ENCODE measurements at regions not wholly inside any gene's neighbourhood (a gene's known extent, or its start where the extent isn't known, plus 50 kb on each side); places are given as distances from the start of the nearest gene placed in this dataset.

GRCh38 chr17:79162012-79162963, 87.7 kb downstream of the ENGASE start:
- H3K9me3 ChIP-seq, result no peaks in the 10 kb centered on the region
- H3K27ac ChIP-seq, result no peak overlapping the region
- no peak for DNase-seq
- no peak for ATAC-seq
- H3K27me3 ChIP-seq (ENCODE audit: low read depth), result peaks cover 57% of the 10 kb centered on the region
- no peak overlapping the region for H3K4me3 ChIP-seq
- no peaks in the 10 kb centered on the region for H3K36me3 ChIP-seq
- no peak for TF ChIP-seq CTCF (IDR thresholded peaks at IDR 0.05)
- H3K4me1 ChIP-seq, result no peaks in the 10 kb centered on the region
- intact Hi-C loops (cut with DNase I), result no loop called here

- Histone ChIP-seq H3K27me3 (ENCODE audit: low read depth) (peaks cover 51% of the 10 kb centered on the region), H3K4me1 (no peaks in the 10 kb centered on the region), H3K36me3 (no peaks in the 10 kb centered on the region), H3K4me3 (no peak overlapping the region), H3K27ac (no peak overlapping the region), H3K9me3 (no peaks in the 10 kb centered on the region)
- no peak for DNase-seq
- no peak for ATAC-seq
- intact Hi-C loops (cut with DNase I), result no loop called here
- no peak for TF ChIP-seq CTCF (IDR thresholded peaks at IDR 0.05)
These were observed 86.5 kb downstream of the ENGASE start for GRCh38 chr17:79160980-79161636.

DNA sequence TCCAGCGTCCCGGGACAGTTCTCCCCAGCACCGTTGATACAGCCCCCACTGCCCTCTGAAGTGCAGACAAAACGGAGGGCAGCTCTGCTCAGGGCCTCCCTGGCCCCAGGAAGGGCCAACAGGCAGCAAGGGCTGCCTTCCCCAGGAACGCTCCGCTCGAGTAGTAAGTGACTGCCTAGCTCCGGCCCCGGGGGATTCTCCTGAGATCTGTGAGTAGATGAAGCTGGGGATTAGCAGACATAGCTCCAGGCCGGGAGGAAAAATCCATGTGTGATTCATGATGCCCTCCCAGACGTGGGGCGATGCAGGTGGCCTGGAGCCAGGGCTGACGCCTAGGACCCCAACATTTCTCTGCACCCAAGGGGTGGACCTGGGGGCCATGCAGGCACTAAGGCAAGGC, 85.3 kb downstream of the ENGASE start:
- Histone ChIP-seq H3K27me3 (ENCODE audit: low read depth) (peaks cover 48% of the 10 kb centered on the region), H3K4me1 (no peaks in the 10 kb centered on the region), H3K27ac (no peak overlapping the region), H3K4me3 (no peak overlapping the region), H3K36me3 (no peaks in the 10 kb centered on the region), H3K9me3 (no peaks in the 10 kb centered on the region)
- no peak for TF ChIP-seq CTCF (IDR thresholded peaks at IDR 0.05)
- no peak for DNase-seq
- no peak for ATAC-seq
- intact Hi-C loops (cut with DNase I), result no loop called here

GRCh38 chr17:79159471-79159870, 84.8 kb downstream of the ENGASE start:
- ATAC-seq (no peak), DNase-seq (no peak)
- no peaks in the 10 kb centered on the region for H3K36me3 ChIP-seq
- intact Hi-C loops (cut with DNase I), result no loop called here
- TF ChIP-seq CTCF (IDR thresholded peaks at IDR 0.05), result no peak
- H3K4me3 ChIP-seq, result no peak overlapping the region
- no peaks in the 10 kb centered on the region for H3K9me3 ChIP-seq
- peaks cover 49% of the 10 kb centered on the region for H3K27me3 ChIP-seq (ENCODE audit: low read depth)
- no peak overlapping the region for H3K27ac ChIP-seq
- H3K4me1 ChIP-seq, result no peaks in the 10 kb centered on the region

- DNase-seq (no peak), ATAC-seq (no peak)
- intact Hi-C loops (cut with DNase I), result no loop called here
- Histone ChIP-seq H3K9me3 (no peaks in the 10 kb centered on the region), H3K36me3 (no peaks in the 10 kb centered on the region), H3K27me3 (ENCODE audit: low read depth) (peaks cover 40% of the 10 kb centered on the region), H3K4me3 (no peak overlapping the region), H3K27ac (no peak overlapping the region), H3K4me1 (no peaks in the 10 kb centered on the region)
- no peak for TF ChIP-seq CTCF (IDR thresholded peaks at IDR 0.05)
These were observed 82.0 kb downstream of the ENGASE start for GRCh38 chr17:79156463-79157095.

Measured in lower lobe of right lung (tissue), 2 donors.